KBM-7 (cell line): ENCODE measurements at regions not wholly inside any gene's neighbourhood (a gene's known extent, or its start where the extent isn't known, plus 50 kb on each side); places are given as distances from the start of the nearest gene placed in this dataset.
A peak's percentile ranks its signal among the peaks of the same experiment; 100 is the strongest.
"Not testable (repeated sequence)": the region's sequence is repeated elsewhere in the genome, so short reads cannot be mapped to it uniquely, and the experiment has no call there.

Experiments
- DNase-seq: peaks from one replicate; pipeline ENCODE4 v3.0.0-alpha.2; 2015
- in situ Hi-C: fragments of 300-500 bp; cut with MboI; formaldehyde crosslinking; loops from 2 replicates; pipeline ENCODE4 v1.14.3; 2020; ENCODE audit warnings: low sequenced_read_pairs, low pct_unique_long_range_greater_than_20kb, mixed read lengths

GRCh38 chr2:48170281-48170680 is 144.2 kb upstream of the FOXN2 start:
- in situ Hi-C loops: no loop called here
- DNase-seq: no peak

DNA sequence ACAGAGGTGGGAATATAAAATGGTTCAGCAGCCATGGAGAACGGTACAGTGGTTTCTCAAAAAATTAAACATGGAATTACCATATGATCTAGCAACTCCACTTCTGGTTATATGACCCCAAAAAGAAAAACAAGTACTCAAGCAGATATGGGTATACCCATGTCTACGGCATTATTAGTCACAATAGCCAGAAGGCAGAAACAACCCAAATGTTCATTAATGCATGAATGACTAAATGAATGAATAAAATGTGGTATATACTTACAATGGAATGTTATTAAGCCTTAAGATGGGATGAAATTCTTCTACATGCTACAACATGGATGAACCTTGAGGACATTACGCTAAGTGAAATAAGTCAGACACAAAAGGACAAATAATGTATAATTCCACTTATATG is 141.3 kb upstream of the FOXN2 start:
- in situ Hi-C loops: no loop called here
- no peak for DNase-seq

GRCh38 chr2:48174503-48174902 is 140.0 kb upstream of the FOXN2 start:
- peak; percentile 25 for DNase-seq
- in situ Hi-C loops: no loop called here

DNA sequence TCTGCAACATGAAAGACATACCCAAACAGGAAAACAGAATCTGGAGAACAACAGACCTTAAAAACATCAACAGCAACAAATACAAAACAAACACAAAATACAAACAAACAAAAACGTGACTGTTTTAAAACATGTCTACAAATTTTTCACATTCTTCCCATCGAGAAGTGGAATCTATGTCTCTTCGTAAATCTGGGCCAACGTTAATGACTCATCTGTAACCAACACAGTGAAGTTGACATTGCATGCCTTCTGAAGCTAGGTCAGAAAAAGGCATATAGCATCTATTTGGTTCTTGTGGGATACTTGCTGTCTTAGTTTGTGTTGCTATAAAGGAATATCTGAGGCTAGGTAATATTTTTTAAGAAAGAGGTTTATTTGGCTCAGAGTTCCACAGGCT is 139.2 kb upstream of the FOXN2 start:
- in situ Hi-C loops: no loop called here
- DNase-seq: no peak

- no peak for DNase-seq
- in situ Hi-C loops: no loop called here
These were observed 138.8 kb upstream of the FOXN2 start for GRCh38 chr2:48175656-48176055.

DNA sequence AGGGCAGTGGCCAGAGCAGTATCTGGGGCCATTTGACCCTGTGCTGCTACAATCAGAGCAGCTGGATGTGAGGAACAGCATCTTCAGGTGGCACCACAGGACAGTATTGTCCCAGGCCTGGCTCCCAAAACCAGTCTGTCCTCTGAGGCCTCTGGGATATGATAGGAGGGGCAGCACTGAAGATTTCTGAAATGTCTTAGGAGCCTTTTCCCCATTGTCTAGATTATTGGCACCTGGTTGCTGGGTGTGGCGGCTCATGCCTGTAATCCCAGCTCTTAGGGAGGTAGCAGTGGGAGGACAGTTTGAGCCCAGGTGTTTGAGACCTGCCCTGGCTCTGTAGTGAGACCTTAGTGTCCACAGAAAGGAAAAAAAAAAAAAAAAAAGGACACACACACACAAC is 137.6 kb upstream of the FOXN2 start:
- in situ Hi-C loops: no loop called here
- DNase-seq: no peak

DNA sequence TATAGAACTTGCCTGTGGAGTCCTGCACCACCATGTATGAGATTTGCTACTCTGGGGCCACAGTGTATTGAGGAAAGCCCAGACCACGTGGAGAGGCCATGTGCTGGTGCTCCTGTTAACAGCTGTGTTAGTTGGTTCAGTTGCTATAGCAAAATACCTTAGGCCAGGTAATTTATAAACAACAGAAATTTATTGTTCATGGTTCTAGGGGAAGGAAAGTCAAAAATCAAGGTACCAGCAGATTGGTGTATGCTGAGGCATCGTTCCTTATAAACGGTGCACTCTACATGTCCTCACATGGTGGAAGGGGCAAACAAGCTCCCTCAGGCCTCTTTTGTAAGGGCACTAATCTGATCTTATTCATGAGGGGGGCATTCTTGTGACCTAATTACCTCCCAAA is 135.9 kb upstream of the FOXN2 start:
- DNase-seq: no peak
- in situ Hi-C loops: no loop called here

DNA sequence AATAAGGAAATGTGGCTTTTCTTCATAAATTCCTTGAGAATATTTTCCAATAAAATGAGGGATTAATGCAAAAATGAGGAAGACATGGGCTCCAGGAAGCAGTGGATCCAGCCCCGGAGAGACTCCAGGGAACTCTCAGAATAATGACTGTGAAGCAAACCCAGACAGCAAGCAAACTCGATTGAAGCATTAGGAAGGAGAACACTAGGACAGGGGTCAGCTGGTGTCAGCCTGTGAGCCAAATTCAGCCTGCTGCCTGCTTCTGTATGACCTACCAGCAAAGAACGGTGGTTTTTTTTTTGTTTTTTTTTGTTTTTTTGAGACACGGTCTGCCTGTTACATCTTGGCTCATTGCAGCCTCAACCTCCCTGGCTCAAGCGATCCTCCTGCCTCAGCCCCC is 133.9 kb upstream of the FOXN2 start:
- DNase-seq: no peak
- in situ Hi-C loops: no loop called here

DNA sequence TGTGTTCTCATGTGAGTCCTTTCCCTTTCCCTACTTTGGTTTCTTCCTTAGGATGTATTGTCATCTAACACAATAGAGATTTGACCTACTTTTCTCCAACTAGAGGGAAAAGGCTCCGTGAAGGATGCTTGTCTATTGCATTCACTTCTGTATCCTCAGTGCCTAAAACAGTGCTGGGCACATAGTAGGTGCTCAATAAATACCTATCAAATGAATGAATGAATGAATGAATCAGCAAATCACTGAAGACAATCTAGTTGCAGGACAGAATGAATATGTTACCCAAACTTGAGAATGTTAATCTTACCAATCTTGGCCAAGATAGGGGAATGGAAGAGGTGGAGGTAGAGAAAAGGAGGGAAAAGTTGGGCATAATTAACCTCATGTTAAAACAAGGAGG is 131.2 kb upstream of the FOXN2 start:
- DNase-seq: no peak
- in situ Hi-C loops: no loop called here

DNA sequence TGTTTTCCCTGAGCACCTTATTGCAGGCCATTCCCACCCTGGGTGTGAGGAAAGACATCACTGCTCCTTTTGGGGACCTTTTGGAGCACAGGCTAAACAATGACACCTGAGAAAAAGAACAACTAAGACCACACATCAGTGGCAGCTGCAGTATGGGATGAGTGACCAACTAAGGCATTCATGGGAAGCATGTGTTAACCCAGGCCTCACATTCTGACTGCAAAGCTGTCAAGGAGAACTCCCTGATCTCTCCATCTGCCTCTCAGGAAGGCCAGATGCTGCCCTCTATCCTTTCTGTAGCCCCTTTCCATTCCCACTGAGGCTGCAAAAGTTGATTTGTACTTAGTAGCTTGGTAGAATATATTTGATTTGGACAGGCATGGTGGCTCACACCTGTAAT is 130.5 kb upstream of the FOXN2 start:
- in situ Hi-C loops: no loop called here

DNA sequence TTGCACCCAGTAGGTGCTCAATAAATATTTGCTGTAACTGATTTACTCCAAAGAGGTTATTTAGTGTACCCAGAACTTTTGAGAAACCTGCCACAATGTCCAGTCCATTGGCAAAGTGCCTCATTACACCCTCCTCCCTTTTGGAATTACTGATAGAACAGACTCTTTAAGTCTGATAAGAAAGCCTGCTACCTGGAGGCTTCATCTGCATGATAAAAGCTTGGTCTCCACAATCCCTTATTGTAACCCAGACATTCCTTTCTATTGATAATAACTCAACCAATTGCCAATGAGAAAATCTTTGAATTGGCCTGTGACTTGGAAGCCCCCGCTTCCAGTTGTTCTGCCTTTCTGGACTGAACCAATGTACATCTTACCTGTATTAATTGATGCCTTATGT is 127.0 kb upstream of the FOXN2 start:
- no peak for DNase-seq
- in situ Hi-C loops: no loop called here

More for the DNA sequence above, 130.5 kb upstream of the FOXN2 start:
- no peak for DNase-seq

DNA sequence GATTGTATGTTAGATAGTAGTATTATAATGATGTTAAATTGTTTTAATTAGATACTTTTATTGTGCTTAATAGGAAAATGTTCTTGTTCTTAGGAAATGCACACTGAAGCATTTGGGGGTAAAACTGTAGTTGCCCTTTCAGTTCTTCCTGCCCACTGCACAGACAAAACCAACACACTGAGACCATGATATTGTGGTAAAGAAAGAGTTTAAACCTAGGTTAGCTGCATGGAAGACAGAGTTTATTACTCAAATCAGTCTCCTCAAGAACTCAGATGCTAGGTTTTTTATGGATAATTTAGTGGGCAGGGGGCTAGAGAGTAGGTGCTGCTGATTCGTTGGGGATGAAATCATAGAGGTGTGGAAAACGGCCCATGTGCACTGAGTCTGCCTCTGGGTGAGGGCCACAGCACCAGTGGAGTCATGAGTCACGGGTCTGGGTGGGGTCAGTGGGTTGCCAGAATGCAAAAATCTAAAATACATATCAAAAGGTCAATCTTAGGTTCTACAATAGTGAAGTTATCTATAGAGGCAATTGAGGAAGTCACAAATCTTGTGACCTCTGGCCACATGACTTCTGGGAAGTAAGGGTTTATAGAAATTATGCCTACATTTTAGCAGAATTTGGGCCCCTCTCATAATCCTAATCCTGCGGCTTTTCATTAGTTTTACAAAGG is 124.8 kb upstream of the FOXN2 start:
- in situ Hi-C loops: no loop called here

GRCh38 chr2:48190230-48190629 is 124.3 kb upstream of the FOXN2 start:
- in situ Hi-C loops: no loop called here
- no peak for DNase-seq

More for the DNA sequence above, 124.8 kb upstream of the FOXN2 start:
- DNase-seq: no peak

DNA sequence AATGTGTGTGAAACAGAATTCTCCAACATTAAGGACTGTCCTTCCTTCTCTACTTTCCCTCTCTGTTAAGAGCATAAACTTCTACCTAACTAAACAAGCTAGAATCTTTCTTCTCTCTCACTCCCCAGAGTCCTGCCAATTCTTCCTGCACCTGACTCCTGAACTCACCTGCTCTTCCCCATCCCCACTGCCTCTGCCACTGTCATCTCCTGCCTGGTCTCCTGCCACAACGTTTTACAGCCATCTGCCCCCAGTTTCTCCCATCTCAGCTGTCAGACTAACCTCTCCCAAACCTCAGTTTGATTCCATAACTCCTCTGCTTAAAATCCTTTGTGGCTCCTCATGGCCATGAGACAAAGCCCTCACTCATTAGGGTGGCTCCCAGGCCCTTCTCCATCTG is 119.8 kb upstream of the FOXN2 start:
- in situ Hi-C loops: no loop called here
- DNase-seq: no peak

- in situ Hi-C loops: no loop called here
- no peak for DNase-seq
These were observed 119.3 kb upstream of the FOXN2 start for GRCh38 chr2:48195169-48195568.

DNA sequence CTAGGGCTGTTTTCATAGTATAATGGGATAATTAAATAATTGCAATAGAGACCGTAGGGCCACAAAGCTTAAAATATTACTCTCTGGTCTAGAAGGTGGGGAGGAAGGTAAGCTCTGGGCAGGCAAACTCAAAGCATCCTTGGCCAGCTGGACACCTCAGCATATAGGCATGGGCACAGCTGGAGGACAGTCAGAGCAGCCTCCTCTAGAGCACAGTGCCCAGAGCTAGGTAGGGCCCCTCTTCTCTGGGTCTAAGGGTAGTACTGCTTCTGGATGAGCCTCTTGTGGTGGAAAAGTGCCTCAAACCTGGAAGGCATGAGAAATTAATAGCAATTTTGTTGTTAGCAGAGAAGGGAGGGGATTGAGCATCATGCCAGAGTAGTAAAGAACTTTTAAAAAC is 116.9 kb upstream of the FOXN2 start:
- no peak for DNase-seq
- in situ Hi-C loops: no loop called here

DNA sequence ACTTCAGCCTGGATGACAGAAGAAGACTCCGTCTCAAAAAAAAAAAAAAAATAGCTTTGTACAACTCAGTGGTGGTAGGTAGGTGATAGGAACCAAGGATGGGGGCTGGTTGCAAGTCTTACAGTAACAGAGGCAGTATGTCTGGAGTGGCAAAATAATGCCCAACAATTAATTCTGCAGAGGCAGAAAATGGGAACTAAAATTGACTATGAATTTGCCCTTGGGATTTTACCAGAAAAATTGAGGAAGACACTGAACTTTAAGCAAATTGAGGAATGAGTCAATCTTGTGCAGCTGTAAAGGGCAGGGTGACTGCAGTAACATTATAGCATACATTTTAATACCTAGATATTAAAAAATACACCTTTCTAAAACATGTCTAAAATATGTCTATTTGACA is 116.1 kb upstream of the FOXN2 start:
- in situ Hi-C loops: no loop called here
- DNase-seq: no peak

- no peak for DNase-seq
- in situ Hi-C loops: no loop called here
These were observed 115.4 kb upstream of the FOXN2 start for GRCh38 chr2:48199070-48199469.

GRCh38 chr2:48200620-48201293 is 113.7 kb upstream of the FOXN2 start:
- in situ Hi-C loops: no loop called here
- no peak for DNase-seq

GRCh38 chr2:48201435-48201834 is 113.0 kb upstream of the FOXN2 start:
- DNase-seq, in situ Hi-C loops: not testable (repeated sequence)
